ENCODE measurements at regions not wholly inside any gene's neighbourhood (a gene's known extent, or its start where the extent isn't known, plus 50 kb on each side); places are given as distances from the start of the nearest gene placed in this dataset.

- peak; percentile 0 for DNase-seq (ENCODE audit: low read depth)
- no peak overlapping the region for H3K4me3 ChIP-seq (ENCODE audit: low read depth, low read length)
- TF ChIP-seq, protein P1, sequence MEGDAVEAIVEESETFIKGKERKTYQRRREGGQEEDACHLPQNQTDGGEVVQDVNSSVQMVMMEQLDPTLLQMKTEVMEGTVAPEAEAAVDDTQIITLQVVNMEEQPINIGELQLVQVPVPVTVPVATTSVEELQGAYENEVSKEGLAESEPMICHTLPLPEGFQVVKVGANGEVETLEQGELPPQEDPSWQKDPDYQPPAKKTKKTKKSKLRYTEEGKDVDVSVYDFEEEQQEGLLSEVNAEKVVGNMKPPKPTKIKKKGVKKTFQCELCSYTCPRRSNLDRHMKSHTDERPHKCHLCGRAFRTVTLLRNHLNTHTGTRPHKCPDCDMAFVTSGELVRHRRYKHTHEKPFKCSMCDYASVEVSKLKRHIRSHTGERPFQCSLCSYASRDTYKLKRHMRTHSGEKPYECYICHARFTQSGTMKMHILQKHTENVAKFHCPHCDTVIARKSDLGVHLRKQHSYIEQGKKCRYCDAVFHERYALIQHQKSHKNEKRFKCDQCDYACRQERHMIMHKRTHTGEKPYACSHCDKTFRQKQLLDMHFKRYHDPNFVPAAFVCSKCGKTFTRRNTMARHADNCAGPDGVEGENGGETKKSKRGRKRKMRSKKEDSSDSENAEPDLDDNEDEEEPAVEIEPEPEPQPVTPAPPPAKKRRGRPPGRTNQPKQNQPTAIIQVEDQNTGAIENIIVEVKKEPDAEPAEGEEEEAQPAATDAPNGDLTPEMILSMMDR (IDR thresholded peaks at IDR 0.05; ENCODE audit: insufficient read depth, low read length): no peak
Measured at GRCh38 chrX:121598356-121598755, 550.9 kb downstream of the GLUD2 start.

GRCh38 chrX:121635141-121635540, 587.7 kb downstream of the GLUD2 start:
- no peak overlapping the region for H3K4me3 ChIP-seq (ENCODE audit: low read depth, low read length)
- peak; percentile 6 for DNase-seq (ENCODE audit: low read depth)
- TF ChIP-seq, protein P1 (IDR thresholded peaks at IDR 0.05; ENCODE audit: insufficient read depth, low read length): no peak

DNA sequence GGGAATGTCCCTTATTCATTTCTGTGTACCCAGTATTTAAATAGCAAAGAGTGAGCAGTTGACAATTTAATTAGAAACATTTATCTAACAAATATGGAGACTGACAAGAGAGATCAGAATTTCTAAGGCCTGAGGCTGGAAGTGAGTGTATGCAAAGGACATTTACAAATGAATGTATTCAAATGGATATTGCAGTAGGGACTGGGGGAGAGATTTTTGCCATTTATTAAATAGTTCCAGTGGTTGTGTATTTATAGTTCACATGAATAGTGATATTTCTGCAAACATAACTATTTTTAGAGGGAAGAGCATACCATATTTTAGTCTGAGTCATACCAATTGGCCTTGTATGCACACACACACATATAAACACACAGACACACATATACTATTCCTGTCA, 592.4 kb downstream of the GLUD2 start:
- TF ChIP-seq, protein P1 (IDR thresholded peaks at IDR 0.05; ENCODE audit: insufficient read depth, low read length): no peak
- H3K4me3 ChIP-seq (ENCODE audit: low read depth, low read length): no peak overlapping the region
- peak; percentile 8 for DNase-seq (ENCODE audit: low read depth)

DNA sequence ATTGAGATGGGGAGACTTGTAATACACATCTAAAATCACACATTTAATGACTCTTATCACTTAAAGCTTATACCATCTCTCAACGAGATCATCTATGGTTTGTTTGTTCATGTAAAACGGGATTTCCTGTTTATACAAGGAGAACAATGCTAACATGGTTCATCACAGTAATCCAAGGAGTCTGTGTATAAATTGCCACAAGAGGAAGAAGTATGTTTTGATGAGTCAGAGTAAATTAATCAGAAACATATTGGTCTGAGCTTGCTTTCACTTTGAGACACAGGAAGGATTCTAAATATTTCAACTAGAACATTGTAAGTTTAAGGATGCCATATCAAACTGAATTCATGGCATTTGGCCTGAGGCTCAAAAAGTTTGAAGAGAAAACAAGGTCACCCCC, 594.1 kb downstream of the GLUD2 start:
- no peak overlapping the region for H3K4me3 ChIP-seq (ENCODE audit: low read depth, low read length)
- TF ChIP-seq, protein P1 (IDR thresholded peaks at IDR 0.05; ENCODE audit: insufficient read depth, low read length): no peak
- peak; percentile 70 for DNase-seq (ENCODE audit: low read depth)

- TF ChIP-seq, protein P1 (IDR thresholded peaks at IDR 0.05; ENCODE audit: insufficient read depth, low read length): no peak
- H3K4me3 ChIP-seq (ENCODE audit: low read depth, low read length): no peak overlapping the region
- DNase-seq (ENCODE audit: low read depth): peak; percentile 72
Measured at GRCh38 chrX:121642415-121642814, 595.0 kb downstream of the GLUD2 start.

DNA sequence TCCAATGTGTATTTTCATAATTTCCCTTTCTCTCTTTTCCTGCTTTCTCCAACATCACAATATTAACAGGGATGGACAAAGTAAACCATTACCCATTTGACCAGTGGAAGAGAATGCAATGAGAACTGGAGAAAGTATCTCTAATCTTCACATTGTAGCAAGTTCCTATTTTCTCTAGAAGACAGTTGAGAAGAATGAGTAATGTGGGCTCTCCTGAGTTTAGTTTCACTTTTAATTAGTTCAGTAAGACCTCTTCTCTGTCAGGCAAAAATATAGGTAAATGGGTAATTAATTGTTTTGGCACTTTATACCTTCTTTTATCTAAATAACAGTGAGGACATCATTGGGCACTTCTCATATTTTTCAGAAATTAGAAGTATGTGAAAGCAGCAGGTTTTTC, 602.0 kb downstream of the GLUD2 start:
- TF ChIP-seq, protein P1 (IDR thresholded peaks at IDR 0.05; ENCODE audit: insufficient read depth, low read length): no peak
- DNase-seq (ENCODE audit: low read depth): no peak
- H3K4me3 ChIP-seq (ENCODE audit: low read depth, low read length): no peak overlapping the region

DNA sequence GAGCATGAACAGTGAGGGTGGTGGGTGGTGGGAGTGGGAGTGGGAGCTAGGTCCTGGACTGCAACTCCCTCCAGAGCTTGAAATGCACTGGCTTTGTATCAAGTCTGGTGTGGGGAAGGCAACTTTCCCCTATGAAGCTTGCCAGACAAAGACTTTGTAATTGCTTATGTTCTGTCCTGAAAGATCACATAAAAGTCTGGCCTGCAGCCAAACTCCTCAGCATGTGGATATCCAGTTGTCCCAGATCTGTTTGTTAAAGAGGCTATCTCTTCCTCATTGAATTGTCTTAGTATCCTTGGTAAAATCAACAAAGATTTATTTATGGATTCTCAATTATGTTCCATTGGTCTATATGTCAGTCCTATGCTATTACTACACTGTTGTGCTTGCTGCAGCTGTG, 607.9 kb downstream of the GLUD2 start:
- TF ChIP-seq, protein P1 (IDR thresholded peaks at IDR 0.05; ENCODE audit: insufficient read depth, low read length): no peak
- no peak overlapping the region for H3K4me3 ChIP-seq (ENCODE audit: low read depth, low read length)
- DNase-seq (ENCODE audit: low read depth): no peak

All from fibroblast of the aortic adventitia (primary cell).